H1 (cell line): ENCODE measurements at regions not wholly inside any gene's neighbourhood (a gene's known extent, or its start where the extent isn't known, plus 50 kb on each side); places are given as distances from the start of the nearest gene placed in this dataset.

Source experiments
- CTCF ChIA-PET: fragments of 300-600 bp; sonication (Branson Sonifier 250); formaldehyde crosslinking; loops from one replicate; lab custom pipeline; 2021; ENCODE audit not compliant: partially characterized antibody; lab: Charles Lee
- POLR2A ChIA-PET: fragments of 300-600 bp; sonication (Branson Sonifier 250); formaldehyde crosslinking; loops from one replicate; lab custom pipeline; 2021; ENCODE audit warnings: inconsistent platforms; ENCODE audit not compliant: partially characterized antibody; lab: Charles Lee
- DNase-seq, 2 experiments: peaks; one replicate each; pipeline versions ENCODE4 v3.0.0 to v3.0.0-alpha.2; 2010 to 2022; ENCODE audit warnings: low spot score in 2 of 2, low read depth in 1 of 2, mixed read lengths in 1 of 2
- FAIRE-seq: peaks from 2 replicates; lab custom pipeline; 2011; peaks lifted over from hg19 to GRCh38; lab: Jason Lieb, UNC
- H2AFZ ChIP-seq: 2 replicates; pipeline ENCODE4 v1.8.1; 2012; ENCODE audit warnings: low read length, inconsistent platforms
- H2AK5ac ChIP-seq: 2 replicates; pipeline ENCODE4 v1.6.1; 2013; ENCODE audit warnings: low read depth, low read length
- H2BK120ac ChIP-seq: replicated peaks from 2 replicates; pipeline ENCODE3; 2013; ENCODE audit warnings: low read depth, low read length, inconsistent platforms
- H2BK12ac ChIP-seq: 2 replicates; pipeline ENCODE4 v1.6.1; 2013; ENCODE audit warnings: low read depth, low read length
- H2BK15ac ChIP-seq: 2 replicates; pipeline ENCODE4 v1.6.1; 2013; ENCODE audit warnings: low read length
- H2BK20ac ChIP-seq: 2 replicates; pipeline ENCODE4 v1.6.1; 2013; ENCODE audit warnings: low read length
- H2BK5ac ChIP-seq: 2 replicates; pipeline ENCODE4 v1.6.1; 2013; ENCODE audit warnings: low read depth, low read length
- H3K14ac ChIP-seq: 2 replicates; pipeline ENCODE4 v1.6.1; 2013; ENCODE audit warnings: inconsistent platforms; ENCODE audit not compliant: insufficient read length
- H3K18ac ChIP-seq: 2 replicates; pipeline ENCODE4 v1.6.1; 2013; ENCODE audit warnings: low read length; ENCODE audit errors: extremely low read depth
- H3K23ac ChIP-seq: 2 replicates; pipeline ENCODE4 v1.6.1; 2013; ENCODE audit warnings: inconsistent platforms; ENCODE audit not compliant: insufficient read length
- H3K23me2 ChIP-seq: 2 replicates; pipeline ENCODE4 v1.6.1; 2013; ENCODE audit warnings: low read depth, low read length
- H3K27ac ChIP-seq: 2 replicates; pipeline ENCODE4 v1.6.1; 2011; ENCODE audit warnings: low read depth, low read length, inconsistent platforms
- H3K27me3 ChIP-seq, 4 experiments: replicated peaks in 1 of 4; 1 replicate in 1 of 4; 2 replicates in 3 of 4; pipeline versions ENCODE4 v1.6.1 to v1.8.1; 2011 to 2013; ENCODE audit warnings: low read length in 3 of 4, mild to moderate bottlenecking in 3 of 4, inconsistent platforms in 2 of 4, mixed read lengths in 2 of 4, moderate library complexity in 1 of 4; ENCODE audit not compliant: control insufficient read depth in 3 of 4, insufficient read depth in 3 of 4; ENCODE audit errors: extremely low read depth in 1 of 4
- H3K36me3 ChIP-seq, 4 experiments: 2 replicates each; pipeline versions ENCODE4 v1.6.1 to v1.8.1; 2011 to 2013; ENCODE audit warnings: mild to moderate bottlenecking in 4 of 4, low read length in 3 of 4, moderate library complexity in 2 of 4, control low read depth in 1 of 4, inconsistent platforms in 1 of 4; ENCODE audit not compliant: insufficient read depth in 4 of 4, control insufficient read depth in 2 of 4
- H3K4ac ChIP-seq: replicated peaks from 2 replicates; pipeline ENCODE3; 2013; ENCODE audit warnings: low read length, low read depth, mixed read lengths, inconsistent platforms; ENCODE audit not compliant: insufficient read length
- H3K4me1 ChIP-seq, 4 experiments: replicated peaks in 1 of 4; 1 replicate in 1 of 4; 2 replicates in 3 of 4; pipeline versions ENCODE4 v1.6.1 to v1.8.1; 2011 to 2013; ENCODE audit warnings: low read length in 3 of 4, inconsistent platforms in 2 of 4, mixed read lengths in 1 of 4; ENCODE audit not compliant: insufficient read depth in 4 of 4, control insufficient read depth in 3 of 4
- H3K4me2 ChIP-seq, 2 experiments: 2 replicates each; pipeline versions ENCODE4 v1.6.1 to v1.8.1; 2011 to 2013; ENCODE audit warnings: low read depth in 2 of 2, low read length in 2 of 2, control low read depth in 1 of 2, inconsistent platforms in 1 of 2, mild to moderate bottlenecking in 1 of 2; ENCODE audit not compliant: insufficient read depth in 1 of 2
- H3K4me3 ChIP-seq, 4 experiments: fragments of 200-600, 300-600 bp in 1 of 4; sonication (generic), shearing (Covaris generic), sonication (Bioruptor Twin) in 1 of 4; 2 replicates each; pipeline versions ENCODE4 v1.5.1 to v1.8.1; 2011 to 2016; ENCODE audit warnings: low read length in 4 of 4, low read depth in 3 of 4, control low read depth in 2 of 4, inconsistent platforms in 2 of 4, mild to moderate bottlenecking in 2 of 4, mixed read lengths in 1 of 4, moderate library complexity in 1 of 4; ENCODE audit not compliant: insufficient read depth in 2 of 4; ENCODE audit errors: extremely low read depth in 1 of 4
- H3K56ac ChIP-seq: replicated peaks from 2 replicates; pipeline ENCODE3; 2013; ENCODE audit warnings: low read depth, mild to moderate bottlenecking, mixed read lengths, low read length, inconsistent platforms; ENCODE audit not compliant: insufficient read length
- H3K79me1 ChIP-seq: 2 replicates; pipeline ENCODE4 v1.6.1; 2013; ENCODE audit warnings: low read depth, low read length, control low read depth
- H3K79me2 ChIP-seq, 2 experiments: 2 replicates each; pipeline versions ENCODE4 v1.6.1 to v1.8.1; 2012 to 2013; ENCODE audit warnings: low read length in 2 of 2, mild to moderate bottlenecking in 2 of 2, inconsistent platforms in 1 of 2; ENCODE audit not compliant: insufficient read depth in 2 of 2, control insufficient read depth in 1 of 2
- H3K9ac ChIP-seq, 4 experiments: replicated peaks in 1 of 4; 1 replicate in 1 of 4; 2 replicates in 3 of 4; pipeline versions ENCODE4 v1.6.1 to v1.8.1; 2011 to 2013; ENCODE audit warnings: low read depth in 3 of 4, low read length in 3 of 4, control low read depth in 2 of 4, mild to moderate bottlenecking in 2 of 4, moderate library complexity in 2 of 4, inconsistent platforms in 1 of 4; ENCODE audit errors: extremely low read depth in 1 of 4
- H3K9me3 ChIP-seq, 2 experiments: 2 replicates each; pipeline versions ENCODE4 v1.6.1 to v1.8.1; 2012 to 2013; ENCODE audit warnings: mild to moderate bottlenecking in 2 of 2, moderate library complexity in 2 of 2, control low read depth in 1 of 2, inconsistent platforms in 1 of 2, low read depth in 1 of 2, low read length in 1 of 2, mixed read lengths in 1 of 2; ENCODE audit not compliant: insufficient read depth in 2 of 2
- H4K20me1 ChIP-seq, 2 experiments: replicated peaks in 1 of 2; 2 replicates each; pipeline versions ENCODE3 to v1.8.1; 2011 to 2013; ENCODE audit warnings: inconsistent platforms in 2 of 2, low read length in 2 of 2, mild to moderate bottlenecking in 1 of 2; ENCODE audit not compliant: insufficient read depth in 2 of 2, control insufficient read depth in 1 of 2
- H4K5ac ChIP-seq: 2 replicates; pipeline ENCODE4 v1.6.1; 2013; ENCODE audit warnings: low read length, low read depth, mixed read lengths, inconsistent platforms; ENCODE audit not compliant: insufficient read length
- H4K8ac ChIP-seq: 2 replicates; pipeline ENCODE4 v1.8.0; 2013; ENCODE audit warnings: mild to moderate bottlenecking, moderate library complexity, low read length, inconsistent platforms; ENCODE audit not compliant: insufficient read depth; ENCODE audit errors: extremely low read depth
- H4K91ac ChIP-seq: replicated peaks from 2 replicates; pipeline ENCODE3; 2013; ENCODE audit warnings: low read length, mixed read lengths, inconsistent platforms; ENCODE audit not compliant: insufficient read length
- BACH1 ChIP-seq: IDR thresholded peaks from 2 replicates; pipeline ENCODE4 v1.6.1; 2012; ENCODE audit warnings: low read length, improper control_type of control experiment
- CBX8 ChIP-seq: fragments of 300-800, 300-1000 bp; sonication (generic); IDR thresholded peaks from 2 replicates; pipeline ENCODE4 v1.7.1; 2016; ENCODE audit warnings: low read depth, low read length, borderline replicate concordance
- KDM1A ChIP-seq: fragments of 200-600, 300-600 bp; sonication (generic); IDR thresholded peaks from 2 replicates; pipeline ENCODE4 v1.7.1; 2016; ENCODE audit warnings: mild to moderate bottlenecking, low read length, borderline replicate concordance
- KDM4A ChIP-seq: IDR thresholded peaks from one replicate; pipeline ENCODE4 v1.7.1; 2012; ENCODE audit warnings: low read depth, mild to moderate bottlenecking, moderate library complexity, low read length, inconsistent platforms; ENCODE audit not compliant: severe bottlenecking
- KDM5A ChIP-seq: fragments of 200-600 bp; IDR thresholded peaks from 2 replicates; pipeline ENCODE4 v1.7.1; 2012; ENCODE audit warnings: mild to moderate bottlenecking, low read length, inconsistent platforms, mixed read lengths
- POU5F1 ChIP-seq: IDR thresholded peaks from 2 replicates; pipeline ENCODE4 v1.6.1; 2011; ENCODE audit warnings: low read depth, mild to moderate bottlenecking, low read length, moderate library complexity
- SP1 ChIP-seq: IDR thresholded peaks from 2 replicates; pipeline ENCODE4 v1.6.1; 2011; ENCODE audit warnings: low read depth, low read length

DNA sequence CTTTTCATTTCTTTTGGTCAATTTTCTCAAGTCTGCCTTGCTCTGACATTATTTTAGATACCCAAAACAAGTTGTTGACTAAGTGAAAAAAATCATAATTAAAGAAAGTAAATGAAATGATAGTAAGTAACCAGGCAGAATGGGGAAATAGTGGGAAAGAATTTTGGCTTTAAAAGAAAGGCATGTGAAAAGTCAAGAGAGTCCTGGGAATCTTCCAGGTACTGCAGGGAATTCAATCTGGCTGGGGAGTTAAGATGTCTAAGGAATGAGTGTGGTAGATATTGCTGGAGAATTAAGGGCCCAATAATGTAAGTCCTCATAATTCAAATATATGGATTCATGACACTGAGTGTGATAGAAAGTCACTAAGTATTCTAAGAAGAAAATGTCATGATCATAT is 123.1 kb upstream of the PAPPA start:
- H3K56ac ChIP-seq = no peak overlapping the region
- POLR2A ChIA-PET = no interaction called here
- no peak overlapping the region for H3K14ac ChIP-seq
- CTCF ChIA-PET = no interaction called here
- no peaks in the 10 kb centered on the region for H3K23me2 ChIP-seq
- H3K36me3 ChIP-seq = no peaks in the 10 kb centered on the region
- no peak overlapping the region for H2BK5ac ChIP-seq
- no peaks in the 10 kb centered on the region for H3K9me3 ChIP-seq
- FAIRE-seq = no peak
- no peak overlapping the region for H4K8ac ChIP-seq
- H3K18ac ChIP-seq = no peak overlapping the region
- H2BK15ac ChIP-seq = no peak overlapping the region
- no peak overlapping the region for H2AK5ac ChIP-seq
- no peak overlapping the region for H2BK20ac ChIP-seq
- no peak overlapping the region for H3K4me2 ChIP-seq
- no peaks in the 10 kb centered on the region for H3K79me1 ChIP-seq
- no peak overlapping the region for H3K27ac ChIP-seq
- no peak overlapping the region for H3K9ac ChIP-seq
- no peak overlapping the region for H3K4ac ChIP-seq
- DNase-seq = no peak
- H3K4me1 ChIP-seq = no peaks in the 10 kb centered on the region
- no peak overlapping the region for H2BK12ac ChIP-seq
- no peaks in the 10 kb centered on the region for H3K79me2 ChIP-seq
- no peak overlapping the region for H4K91ac ChIP-seq
- no peak overlapping the region for H2BK120ac ChIP-seq
- no peaks in the 10 kb centered on the region for H3K27me3 ChIP-seq
- no peak overlapping the region for H2AFZ ChIP-seq
- H4K5ac ChIP-seq = no peak overlapping the region
- no peaks in the 10 kb centered on the region for H4K20me1 ChIP-seq
- H3K23ac ChIP-seq = no peak overlapping the region
- H3K4me3 ChIP-seq = no peak overlapping the region
- TF ChIP-seq KDM5A (no peak), KDM4A (no peak), KDM1A (no peak), CBX8 (no peak), BACH1 (no peak), POU5F1 (no peak), SP1 (no peak)
